Karpas-422 (cell line): ENCODE measurements at regions not wholly inside any gene's neighbourhood (a gene's known extent, or its start where the extent isn't known, plus 50 kb on each side); places are given as distances from the start of the nearest gene placed in this dataset.
"Not testable (repeated sequence)": the region's sequence is repeated elsewhere in the genome, so short reads cannot be mapped to it uniquely, and the experiment has no call there.

Experiments
- DNase-seq: peaks from one replicate; pipeline ENCODE4 v3.0.0-alpha.2; 2015
- H2AFZ ChIP-seq: fragments of 200-600 bp; sonication (generic); 2 replicates; pipeline ENCODE4 v1.6.1; 2014; ENCODE audit warnings: antibody characterized with exemption, low read length, mixed read lengths
- H3K27ac ChIP-seq: fragments of 200-600 bp; sonication (generic); 2 replicates; pipeline ENCODE4 v1.5.1; 2014; ENCODE audit warnings: mild to moderate bottlenecking, low read length, moderate library complexity
- H3K27me3 ChIP-seq: fragments of 200-600 bp; sonication (generic); 2 replicates; pipeline ENCODE4 v1.6.1; 2014; ENCODE audit warnings: low read length, mixed read lengths
- H3K36me3 ChIP-seq: fragments of 200-600 bp; sonication (generic); 2 replicates; pipeline ENCODE4 v1.6.1; 2014; ENCODE audit warnings: low read length, mixed read lengths; ENCODE audit not compliant: insufficient read depth
- H3K4me1 ChIP-seq: fragments of 200-600 bp; sonication (generic); 2 replicates; pipeline ENCODE4 v1.6.1; 2014; ENCODE audit warnings: mild to moderate bottlenecking, low read length, mixed read lengths
- H3K4me2 ChIP-seq: fragments of 200-600 bp; sonication (generic); 2 replicates; pipeline ENCODE4 v1.6.1; 2014; ENCODE audit warnings: low read length, low read depth, mild to moderate bottlenecking; ENCODE audit not compliant: poor library complexity, severe bottlenecking
- H3K4me3 ChIP-seq: fragments of 200-600 bp; sonication (generic); 2 replicates; pipeline ENCODE4 v1.5.1; 2014; ENCODE audit warnings: mild to moderate bottlenecking, antibody characterized with exemption, low read length, mixed read lengths
- H3K79me2 ChIP-seq: fragments of 200-600 bp; sonication (generic); 2 replicates; pipeline ENCODE4 v1.6.1; 2014; ENCODE audit warnings: mild to moderate bottlenecking, low read length, mixed read lengths
- H3K9ac ChIP-seq: fragments of 200-600 bp; sonication (generic); 2 replicates; pipeline ENCODE4 v1.6.0; 2014; ENCODE audit warnings: low read length
- H3K9me2 ChIP-seq: fragments of 200-600 bp; sonication (generic), shearing (Covaris generic); replicated peaks from 2 replicates; pipeline ENCODE4 v1.6.0; 2014; ENCODE audit warnings: mild to moderate bottlenecking, low read length, moderate library complexity; ENCODE audit not compliant: insufficient read depth
- H3K9me3 ChIP-seq: fragments of 300-700, 200-600 bp; sonication (generic); 2 replicates; pipeline ENCODE4 v1.6.1; 2014; ENCODE audit warnings: low read length, mixed read lengths
- H4K20me1 ChIP-seq: fragments of 200-600 bp; sonication (generic); 2 replicates; pipeline ENCODE4 v1.6.1; 2014; ENCODE audit warnings: mild to moderate bottlenecking, antibody characterized with exemption, low read length, low read depth; ENCODE audit not compliant: insufficient read depth

DNA sequence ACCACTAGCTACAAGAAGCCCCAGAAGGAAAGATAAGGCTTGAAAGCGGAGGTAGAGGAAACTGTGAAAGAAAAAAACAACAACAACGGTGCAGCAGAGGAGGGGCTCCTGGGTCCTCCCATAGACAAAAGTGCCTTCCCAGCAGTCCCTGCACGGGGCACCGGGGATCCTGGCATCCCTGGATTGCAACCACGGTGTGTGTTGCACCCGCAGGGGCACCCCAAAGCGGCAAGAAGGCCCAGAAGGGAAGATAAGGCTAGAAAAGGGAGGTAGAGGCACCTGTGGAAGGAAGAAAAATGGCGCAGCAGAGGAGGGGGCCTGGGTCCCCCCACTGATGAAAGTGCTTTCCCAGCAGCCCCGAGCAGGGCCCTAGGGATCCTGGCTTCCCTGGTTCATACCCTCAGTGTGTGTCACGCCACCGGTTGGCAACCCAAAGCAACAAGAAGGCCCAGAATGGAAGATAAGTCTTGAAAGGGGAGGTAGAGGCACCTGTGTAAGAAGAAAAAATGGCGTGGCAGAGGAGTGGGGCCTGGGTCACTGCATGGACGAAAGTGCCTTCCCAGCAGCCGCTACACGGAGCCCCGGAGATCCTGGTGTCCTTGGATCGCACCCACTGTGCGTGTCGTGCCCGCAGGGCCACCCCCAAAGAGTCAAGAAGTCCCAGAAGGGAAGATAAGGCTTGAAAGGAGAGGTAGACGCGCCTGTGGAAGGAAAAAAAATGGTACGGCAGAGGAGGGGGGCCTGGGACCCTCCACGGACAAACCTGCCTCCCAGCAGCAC lies 281.0 kb downstream of the ALG10 start:
- DNase-seq, result no peak
- no peaks in the 10 kb centered on the region for H3K36me3 ChIP-seq
- H3K4me3 ChIP-seq, result no peak overlapping the region
- H3K27me3 ChIP-seq, result no peaks in the 10 kb centered on the region
- H3K27ac ChIP-seq, result no peak overlapping the region
- no peak overlapping the region for H3K9ac ChIP-seq
- no peaks in the 10 kb centered on the region for H4K20me1 ChIP-seq
- no peaks in the 10 kb centered on the region for H3K9me2 ChIP-seq
- H2AFZ ChIP-seq, result no peak overlapping the region
- no peaks in the 10 kb centered on the region for H3K4me1 ChIP-seq
- peaks cover 27% of the 10 kb centered on the region for H3K9me3 ChIP-seq
- H3K4me2 ChIP-seq, result no peak overlapping the region
- H3K79me2 ChIP-seq, result no peaks in the 10 kb centered on the region

DNA sequence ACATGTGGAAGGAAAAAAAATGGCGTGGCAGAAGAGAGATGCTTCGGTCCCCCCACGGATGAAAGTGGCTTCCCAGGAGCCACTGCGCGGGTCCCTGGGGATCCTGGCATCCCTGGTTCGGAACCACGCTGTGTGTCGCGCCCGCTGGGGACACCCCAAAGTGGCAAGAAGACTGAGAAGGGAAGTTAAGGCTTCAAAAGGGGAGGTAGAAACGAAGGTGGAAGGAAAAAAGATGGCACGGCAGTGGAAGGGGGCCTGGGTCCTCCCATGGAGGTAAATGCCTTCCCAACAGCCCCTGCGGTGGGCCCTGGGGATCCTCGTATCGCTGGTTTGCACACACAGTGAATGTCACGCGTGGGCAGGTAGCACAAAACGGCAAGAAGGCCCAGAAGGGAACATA lies 281.7 kb downstream of the ALG10 start:
- H3K4me3 ChIP-seq, result no peak overlapping the region
- no peaks in the 10 kb centered on the region for H3K27me3 ChIP-seq
- no peak overlapping the region for H3K9ac ChIP-seq
- H3K27ac ChIP-seq, result no peak overlapping the region
- no peaks in the 10 kb centered on the region for H3K9me2 ChIP-seq
- no peak overlapping the region for H2AFZ ChIP-seq
- no peaks in the 10 kb centered on the region for H3K79me2 ChIP-seq
- H3K9me3 ChIP-seq, result peaks cover 24% of the 10 kb centered on the region
- no peak for DNase-seq
- H3K4me1 ChIP-seq, result no peaks in the 10 kb centered on the region
- no peak overlapping the region for H3K4me2 ChIP-seq
- no peaks in the 10 kb centered on the region for H4K20me1 ChIP-seq
- H3K36me3 ChIP-seq, result no peaks in the 10 kb centered on the region

GRCh38 chr12:34304546-34304945 lies 282.2 kb downstream of the ALG10 start:
- H3K79me2 ChIP-seq, result no peaks in the 10 kb centered on the region
- DNase-seq, result no peak
- no peaks in the 10 kb centered on the region for H3K4me1 ChIP-seq
- no peaks in the 10 kb centered on the region for H3K27me3 ChIP-seq
- peaks cover 24% of the 10 kb centered on the region for H3K9me3 ChIP-seq
- no peak overlapping the region for H3K9ac ChIP-seq
- no peak overlapping the region for H3K27ac ChIP-seq
- no peaks in the 10 kb centered on the region for H4K20me1 ChIP-seq
- no peaks in the 10 kb centered on the region for H3K9me2 ChIP-seq
- H3K4me3 ChIP-seq, result no peak overlapping the region
- no peak overlapping the region for H2AFZ ChIP-seq
- no peak overlapping the region for H3K4me2 ChIP-seq
- H3K36me3 ChIP-seq, result no peaks in the 10 kb centered on the region

GRCh38 chr12:34305176-34305575 lies 282.9 kb downstream of the ALG10 start:
- Histone ChIP-seq H3K4me3 (no peak overlapping the region), H3K9me3 (peaks cover 24% of the 10 kb centered on the region), H3K27me3 (no peaks in the 10 kb centered on the region), H3K9ac (no peak overlapping the region), H3K27ac (no peak overlapping the region), H4K20me1 (no peaks in the 10 kb centered on the region), H2AFZ (no peak overlapping the region), H3K36me3 (no peaks in the 10 kb centered on the region), H3K4me2 (no peak overlapping the region), H3K4me1 (no peaks in the 10 kb centered on the region), H3K9me2 (no peaks in the 10 kb centered on the region), H3K79me2 (no peaks in the 10 kb centered on the region)
- no peak for DNase-seq

- DNase-seq, result no peak
- H3K9me3 ChIP-seq, result peaks cover 26% of the 10 kb centered on the region
- no peak overlapping the region for H2AFZ ChIP-seq
- no peak overlapping the region for H3K9ac ChIP-seq
- no peaks in the 10 kb centered on the region for H4K20me1 ChIP-seq
- no peaks in the 10 kb centered on the region for H3K79me2 ChIP-seq
- no peaks in the 10 kb centered on the region for H3K27me3 ChIP-seq
- H3K36me3 ChIP-seq, result no peaks in the 10 kb centered on the region
- no peak overlapping the region for H3K27ac ChIP-seq
- H3K4me1 ChIP-seq, result no peaks in the 10 kb centered on the region
- H3K9me2 ChIP-seq, result no peaks in the 10 kb centered on the region
- H3K4me3 ChIP-seq, result no peak overlapping the region
- no peak overlapping the region for H3K4me2 ChIP-seq
Measured at GRCh38 chr12:34306133-34306830, 284.0 kb downstream of the ALG10 start.

DNA sequence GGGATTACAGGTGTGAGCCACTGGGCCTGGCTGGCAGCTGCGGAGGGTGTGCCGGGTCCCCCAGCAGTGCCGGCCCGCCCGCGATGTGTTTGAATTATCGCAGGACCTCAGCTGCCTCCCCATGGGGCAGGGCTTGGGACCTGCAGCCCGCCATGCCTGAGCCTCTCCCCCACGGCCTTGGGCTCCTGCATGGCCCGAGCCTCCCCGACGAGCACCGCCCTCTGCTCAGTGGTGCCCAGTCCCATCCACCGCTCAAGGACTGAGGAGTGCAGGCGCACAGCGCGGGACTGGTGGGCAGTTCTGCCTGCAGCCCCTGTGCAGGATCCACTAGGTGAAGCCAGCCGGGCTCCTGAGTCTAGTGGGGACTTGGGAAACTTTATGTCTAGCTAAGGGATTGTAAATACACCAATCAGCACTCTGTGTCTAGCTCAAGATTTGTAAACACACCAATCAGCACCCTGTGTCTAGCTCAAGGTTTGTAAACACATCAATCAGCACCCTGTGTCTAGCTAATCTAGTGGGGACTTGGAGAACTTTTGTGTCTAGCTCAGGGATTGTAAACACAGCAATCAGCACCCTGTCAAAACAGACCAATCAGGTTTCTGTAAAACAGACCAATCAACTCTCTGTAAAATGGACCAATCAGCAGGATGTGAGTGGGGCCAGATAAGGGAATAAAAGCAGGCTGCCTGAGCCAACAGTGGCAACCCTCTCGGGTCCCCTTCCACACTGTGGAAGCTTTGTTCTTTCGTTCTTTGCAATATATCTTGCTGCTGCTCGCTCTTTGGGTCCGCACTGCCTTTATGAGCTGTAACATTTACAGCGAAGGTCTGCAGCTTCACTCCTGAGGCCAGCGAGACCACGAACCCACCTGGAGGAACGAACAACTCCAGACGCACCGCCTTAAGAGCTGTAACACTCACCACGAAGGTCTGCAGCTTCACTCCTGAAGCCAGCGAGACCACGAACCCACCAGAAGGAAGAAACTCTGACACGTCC lies 287.8 kb downstream of the ALG10 start:
- H3K4me2 ChIP-seq, H3K9me2 ChIP-seq, H3K79me2 ChIP-seq, H3K27me3 ChIP-seq, H3K4me1 ChIP-seq, H4K20me1 ChIP-seq, H3K36me3 ChIP-seq, H3K4me3 ChIP-seq, H3K9ac ChIP-seq, DNase-seq, H3K27ac ChIP-seq, H2AFZ ChIP-seq: not testable (repeated sequence)
- peaks cover 19% of the 10 kb centered on the region for H3K9me3 ChIP-seq

DNA sequence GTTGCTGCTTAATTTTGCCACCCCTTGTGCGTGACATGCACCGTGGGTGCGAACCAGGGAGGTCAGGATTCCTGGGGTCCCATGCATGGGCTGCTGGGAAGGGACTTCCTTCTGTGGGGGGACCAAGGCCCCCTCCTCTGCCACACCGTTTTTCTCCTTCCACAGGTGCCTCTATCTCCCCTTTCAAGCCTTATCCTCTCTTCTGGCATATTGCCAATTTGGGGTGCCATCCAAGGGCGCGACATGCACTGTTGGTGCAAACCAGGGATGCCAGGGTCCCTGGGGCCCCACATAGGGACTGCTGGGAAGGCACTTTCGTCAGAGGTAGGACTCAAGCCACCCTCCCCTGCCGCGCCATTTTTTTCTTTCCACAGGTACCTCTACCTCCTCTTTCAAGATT lies 289.0 kb downstream of the ALG10 start:
- Histone ChIP-seq H3K4me3 (no peak overlapping the region), H3K36me3 (no peaks in the 10 kb centered on the region), H4K20me1 (no peaks in the 10 kb centered on the region), H3K4me2 (no peak overlapping the region), H2AFZ (no peak overlapping the region), H3K9me2 (no peaks in the 10 kb centered on the region), H3K4me1 (no peaks in the 10 kb centered on the region), H3K9me3 (peaks cover 19% of the 10 kb centered on the region), H3K9ac (no peak overlapping the region), H3K27ac (no peak overlapping the region), H3K27me3 (no peaks in the 10 kb centered on the region), H3K79me2 (no peaks in the 10 kb centered on the region)
- no peak for DNase-seq

DNA sequence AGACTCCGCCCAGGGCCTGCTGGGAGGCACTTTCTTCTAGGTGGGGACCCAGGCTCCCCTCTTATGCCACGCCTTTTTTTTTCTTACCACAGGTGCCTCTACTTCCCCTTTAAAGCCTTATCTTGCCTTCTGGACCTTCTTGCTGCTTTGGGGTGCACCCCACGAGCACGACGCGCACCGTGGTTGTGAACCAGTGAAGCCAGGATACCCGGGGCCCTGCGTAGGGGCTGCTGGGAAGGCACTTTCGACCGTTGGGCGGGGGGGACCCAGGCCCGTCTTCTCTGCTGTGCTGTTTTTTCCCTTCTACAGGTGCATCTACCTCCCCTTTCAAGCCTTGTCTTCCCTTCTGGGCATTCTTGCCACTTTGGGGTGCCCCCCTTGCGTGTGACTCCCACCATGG lies 305.4 kb downstream of the ALG10 start:
- H3K27ac ChIP-seq, result no peak overlapping the region
- H3K27me3 ChIP-seq, result no peaks in the 10 kb centered on the region
- H3K9me3 ChIP-seq, result peaks cover 35% of the 10 kb centered on the region; the same call in 1 of the 2 replicates
- H3K4me2 ChIP-seq, result no peak overlapping the region
- no peaks in the 10 kb centered on the region for H3K4me1 ChIP-seq
- H3K9me2 ChIP-seq, result no peaks in the 10 kb centered on the region
- no peaks in the 10 kb centered on the region for H3K36me3 ChIP-seq
- no peaks in the 10 kb centered on the region for H3K79me2 ChIP-seq
- H2AFZ ChIP-seq, result no peak overlapping the region
- H3K9ac ChIP-seq, result no peak overlapping the region
- no peaks in the 10 kb centered on the region for H4K20me1 ChIP-seq
- DNase-seq, result no peak
- H3K4me3 ChIP-seq, result no peak overlapping the region
